Fibroblast of the aortic adventitia (primary cell): ENCODE measurements at regions not wholly inside any gene's neighbourhood (a gene's known extent, or its start where the extent isn't known, plus 50 kb on each side); places are given as distances from the start of the nearest gene placed in this dataset.

ENCODE experiments used
- DNase-seq: peaks from one replicate; pipeline ENCODE4 v3.0.0-alpha.2; 2010; ENCODE audit warnings: low read depth
- H3K4me3 ChIP-seq: 2 replicates; pipeline ENCODE4 v1.5.1; 2011; ENCODE audit warnings: low read depth, mild to moderate bottlenecking, control low read depth, low read length, moderate library complexity
- CTCF ChIP-seq: IDR thresholded peaks from 2 replicates; pipeline ENCODE4 v1.5.1; 2011; ENCODE audit warnings: mild to moderate bottlenecking, low read length, control low read depth, inconsistent platforms; ENCODE audit not compliant: insufficient read depth

- TF ChIP-seq CTCF, result no peak
- no peak overlapping the region for H3K4me3 ChIP-seq
- no peak for DNase-seq
Observed at GRCh38 chr3:35849496-35849895, 210.2 kb downstream of the ARPP21 start.

- H3K4me3 ChIP-seq, result no peak overlapping the region
- no peak for TF ChIP-seq CTCF
- DNase-seq, result no peak
Observed at GRCh38 chr3:35849963-35850362, 210.6 kb downstream of the ARPP21 start.

GRCh38 chr3:35857004-35857403, 217.7 kb downstream of the ARPP21 start:
- no peak overlapping the region for H3K4me3 ChIP-seq
- no peak for DNase-seq
- no peak for TF ChIP-seq CTCF

GRCh38 chr3:35862057-35862456, 222.7 kb downstream of the ARPP21 start:
- TF ChIP-seq CTCF, result no peak
- DNase-seq, result no peak
- no peak overlapping the region for H3K4me3 ChIP-seq

GRCh38 chr3:35864871-35865270, 225.5 kb downstream of the ARPP21 start:
- no peak for DNase-seq
- H3K4me3 ChIP-seq, result no peak overlapping the region
- no peak for TF ChIP-seq CTCF

- no peak for TF ChIP-seq CTCF
- no peak overlapping the region for H3K4me3 ChIP-seq
- no peak for DNase-seq
Observed at GRCh38 chr3:35867791-35868190, 228.5 kb downstream of the ARPP21 start.

- TF ChIP-seq CTCF, result no peak
- no peak overlapping the region for H3K4me3 ChIP-seq
Observed at GRCh38 chr3:35871009-35871408, 231.7 kb downstream of the ARPP21 start.

More at GRCh38 chr3:35871009-35871408, 231.7 kb downstream of the ARPP21 start:
- no peak for DNase-seq
